SK-N-SH (cell line): ENCODE measurements at regions not wholly inside any gene's neighbourhood (a gene's known extent, or its start where the extent isn't known, plus 50 kb on each side); places are given as distances from the start of the nearest gene placed in this dataset.

Source experiments
- EZH2phosphoT487 ChIP-seq: fragments of 200-600 bp; sonication (generic); IDR thresholded peaks from 2 replicates; pipeline ENCODE4 v1.6.1; 2017; ENCODE audit warnings: low read depth, mixed run types, mild to moderate bottlenecking, antibody characterized with exemption, moderate library complexity, borderline replicate concordance
- FOXJ3 ChIP-seq: sonication (generic); formaldehyde crosslinking; IDR thresholded peaks from 2 replicates; pipeline ENCODE4 v1.5.1; 2020; ENCODE audit warnings: mild to moderate bottlenecking, missing genetic modification reagents
- MEF2A ChIP-seq: IDR thresholded peaks from 2 replicates; pipeline ENCODE4 v1.4.0; 2012; ENCODE audit warnings: low read depth, borderline replicate concordance
- POLR2AphosphoS5 ChIP-seq: IDR thresholded peaks from 2 replicates; pipeline ENCODE4 v1.6.1; 2012; ENCODE audit warnings: low read depth, low read length
- RAD21 ChIP-seq: IDR thresholded peaks from 2 replicates; pipeline ENCODE4 v1.6.1; 2012; ENCODE audit warnings: mild to moderate bottlenecking, low read length
- TF ChIP-seq, protein P1 (sequence below): fragments of 200-600 bp; sonication (generic); IDR thresholded peaks from 2 replicates; pipeline ENCODE4 v1.6.1; 2017; ENCODE audit warnings: antibody characterized with exemption, mild to moderate bottlenecking, moderate library complexity

DNA sequence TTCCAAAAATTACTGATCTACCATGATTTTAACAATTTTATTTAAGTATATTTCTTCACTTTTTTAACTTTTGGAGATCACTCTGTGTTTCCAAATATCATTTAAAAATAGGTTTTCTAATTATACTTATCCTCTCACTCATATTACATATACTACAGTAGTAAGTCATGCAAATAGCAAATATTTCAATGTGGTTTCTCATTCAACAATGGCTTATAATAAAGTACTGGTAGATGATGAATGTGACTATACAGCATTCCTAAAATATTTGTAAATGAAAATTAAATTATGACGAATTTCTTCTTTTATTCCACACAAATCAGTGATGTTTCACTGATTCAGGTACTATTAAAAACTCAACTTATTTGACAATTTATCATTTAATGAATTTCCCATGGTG, 176.3 kb upstream of the MEF2C start:
- TF ChIP-seq, protein P1, sequence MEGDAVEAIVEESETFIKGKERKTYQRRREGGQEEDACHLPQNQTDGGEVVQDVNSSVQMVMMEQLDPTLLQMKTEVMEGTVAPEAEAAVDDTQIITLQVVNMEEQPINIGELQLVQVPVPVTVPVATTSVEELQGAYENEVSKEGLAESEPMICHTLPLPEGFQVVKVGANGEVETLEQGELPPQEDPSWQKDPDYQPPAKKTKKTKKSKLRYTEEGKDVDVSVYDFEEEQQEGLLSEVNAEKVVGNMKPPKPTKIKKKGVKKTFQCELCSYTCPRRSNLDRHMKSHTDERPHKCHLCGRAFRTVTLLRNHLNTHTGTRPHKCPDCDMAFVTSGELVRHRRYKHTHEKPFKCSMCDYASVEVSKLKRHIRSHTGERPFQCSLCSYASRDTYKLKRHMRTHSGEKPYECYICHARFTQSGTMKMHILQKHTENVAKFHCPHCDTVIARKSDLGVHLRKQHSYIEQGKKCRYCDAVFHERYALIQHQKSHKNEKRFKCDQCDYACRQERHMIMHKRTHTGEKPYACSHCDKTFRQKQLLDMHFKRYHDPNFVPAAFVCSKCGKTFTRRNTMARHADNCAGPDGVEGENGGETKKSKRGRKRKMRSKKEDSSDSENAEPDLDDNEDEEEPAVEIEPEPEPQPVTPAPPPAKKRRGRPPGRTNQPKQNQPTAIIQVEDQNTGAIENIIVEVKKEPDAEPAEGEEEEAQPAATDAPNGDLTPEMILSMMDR = no peak
- TF ChIP-seq FOXJ3 (no peak), EZH2phosphoT487 (no peak), RAD21 (no peak), POLR2AphosphoS5 (no peak), MEF2A (no peak)
